GM21360 (cell line): ENCODE measurements at regions not wholly inside any gene's neighbourhood (a gene's known extent, or its start where the extent isn't known, plus 50 kb on each side); places are given as distances from the start of the nearest gene placed in this dataset.

ENCODE experiments used
- ATAC-seq: cut with Tn5 transposase; IDR thresholded peaks from one replicate; pipeline ENCODE4 v1.9.1; 2021; ENCODE audit warnings: mild to moderate bottlenecking, moderate library complexity; ENCODE audit not compliant: unreplicated experiment

GRCh38 chr15:95567686-95568085 is 762.8 kb upstream of the NR2F2 start:
- no peak for ATAC-seq

- no peak for ATAC-seq
These were observed 756.4 kb upstream of the NR2F2 start for GRCh38 chr15:95574053-95574452.

GRCh38 chr15:95577927-95578326 is 752.6 kb upstream of the NR2F2 start:
- no peak for ATAC-seq

- ATAC-seq: no peak
These were observed 750.4 kb upstream of the NR2F2 start for GRCh38 chr15:95580121-95580520.

GRCh38 chr15:95581595-95581994 is 748.9 kb upstream of the NR2F2 start:
- ATAC-seq: no peak

- no peak for ATAC-seq
These were observed 746.4 kb upstream of the NR2F2 start for GRCh38 chr15:95584088-95584487.

- ATAC-seq: no peak
These were observed 742.4 kb upstream of the NR2F2 start for GRCh38 chr15:95588056-95588455.

- no peak for ATAC-seq
These were observed 739.9 kb upstream of the NR2F2 start for GRCh38 chr15:95590533-95591044.

- no peak for ATAC-seq
These were observed 739.2 kb upstream of the NR2F2 start for GRCh38 chr15:95591270-95591669.

GRCh38 chr15:95591886-95592285 is 738.6 kb upstream of the NR2F2 start:
- ATAC-seq: no peak

GRCh38 chr15:95594496-95594895 is 736.0 kb upstream of the NR2F2 start:
- ATAC-seq: no peak

- ATAC-seq: no peak
These were observed 734.7 kb upstream of the NR2F2 start for GRCh38 chr15:95595759-95596158.

GRCh38 chr15:95596496-95596895 is 734.0 kb upstream of the NR2F2 start:
- no peak for ATAC-seq

GRCh38 chr15:95598251-95598855 is 732.1 kb upstream of the NR2F2 start:
- no peak for ATAC-seq

- ATAC-seq: no peak
These were observed 730.1 kb upstream of the NR2F2 start for GRCh38 chr15:95600367-95600766.

- ATAC-seq: no peak
These were observed 729.6 kb upstream of the NR2F2 start for GRCh38 chr15:95600884-95601283.

- ATAC-seq: no peak
These were observed 729.0 kb upstream of the NR2F2 start for GRCh38 chr15:95601525-95601924.

- no peak for ATAC-seq
These were observed 726.7 kb upstream of the NR2F2 start for GRCh38 chr15:95603802-95604201.

GRCh38 chr15:95604634-95605036 is 725.9 kb upstream of the NR2F2 start:
- ATAC-seq: no peak

- no peak for ATAC-seq
These were observed 725.4 kb upstream of the NR2F2 start for GRCh38 chr15:95605098-95605497.

- ATAC-seq: no peak
These were observed 723.9 kb upstream of the NR2F2 start for GRCh38 chr15:95606551-95606950.

GRCh38 chr15:95608371-95608770 is 722.1 kb upstream of the NR2F2 start:
- ATAC-seq: no peak

- no peak for ATAC-seq
These were observed 721.4 kb upstream of the NR2F2 start for GRCh38 chr15:95609096-95609495.
